Right cardiac atrium (tissue), 5 donors: ENCODE measurements at regions not wholly inside any gene's neighbourhood (a gene's known extent, or its start where the extent isn't known, plus 50 kb on each side); places are given as distances from the start of the nearest gene placed in this dataset.

Source experiments
- ATAC-seq, 2 donors: fragments of 200-7000 bp; cut with Tn5 transposase; one replicate each; pipeline versions ENCODE4 v1.8.0 to v1.9.1; 2020; ENCODE audit warnings: moderate library complexity in 2 of 2, mild to moderate bottlenecking in 1 of 2
- DNase-seq, 3 donors: peaks; one replicate each; pipeline ENCODE4 v3.0.0-alpha.2; 2020
- H3K27ac ChIP-seq: one replicate; pipeline ENCODE4 v1.5.1; 2013; ENCODE audit warnings: mild to moderate bottlenecking, low read length, control low read depth, moderate library complexity
- H3K27me3 ChIP-seq: one replicate; pipeline ENCODE4 v1.6.1; 2013; ENCODE audit not compliant: control insufficient read depth, insufficient read depth
- H3K4me1 ChIP-seq: one replicate; pipeline ENCODE4 v1.6.1; 2013; ENCODE audit warnings: low read length; ENCODE audit not compliant: control insufficient read depth, insufficient read depth
- H3K4me3 ChIP-seq: one replicate; pipeline ENCODE4 v1.5.1; 2013; ENCODE audit warnings: low read length, control low read depth
- H3K9me3 ChIP-seq: one replicate; pipeline ENCODE4 v1.6.1; 2013; ENCODE audit warnings: low read length; ENCODE audit not compliant: control insufficient read depth
- WGBS: extraction: QIAGEN DNeasy Blood & Tissue Kit; methylation state at CpG from one replicate; pipeline ENCODE4 v1.1.7; 2013; 5-methylcytosine and 5-hydroxymethylcytosine counted together
- intact Hi-C, 4 donors: fragments of 100-400 bp; cut with DNase I; formaldehyde crosslinking; loops; one replicate each; pipeline versions ENCODE4 v1.11.0 to v1.14.0; 2022 to 2023
- donor health status: healthy with polysubstance abuse.
- donor health status: DM: no; HTN: yes; CAD: no.
- donor health status: DM: no; HTN: no; CAD: no.
- donor health status: DM: no; HTN: yes; CAD: no; lungs with severe emphysema.
- donor health status: DM: yes; HTN: yes; CAD: no.

DNA sequence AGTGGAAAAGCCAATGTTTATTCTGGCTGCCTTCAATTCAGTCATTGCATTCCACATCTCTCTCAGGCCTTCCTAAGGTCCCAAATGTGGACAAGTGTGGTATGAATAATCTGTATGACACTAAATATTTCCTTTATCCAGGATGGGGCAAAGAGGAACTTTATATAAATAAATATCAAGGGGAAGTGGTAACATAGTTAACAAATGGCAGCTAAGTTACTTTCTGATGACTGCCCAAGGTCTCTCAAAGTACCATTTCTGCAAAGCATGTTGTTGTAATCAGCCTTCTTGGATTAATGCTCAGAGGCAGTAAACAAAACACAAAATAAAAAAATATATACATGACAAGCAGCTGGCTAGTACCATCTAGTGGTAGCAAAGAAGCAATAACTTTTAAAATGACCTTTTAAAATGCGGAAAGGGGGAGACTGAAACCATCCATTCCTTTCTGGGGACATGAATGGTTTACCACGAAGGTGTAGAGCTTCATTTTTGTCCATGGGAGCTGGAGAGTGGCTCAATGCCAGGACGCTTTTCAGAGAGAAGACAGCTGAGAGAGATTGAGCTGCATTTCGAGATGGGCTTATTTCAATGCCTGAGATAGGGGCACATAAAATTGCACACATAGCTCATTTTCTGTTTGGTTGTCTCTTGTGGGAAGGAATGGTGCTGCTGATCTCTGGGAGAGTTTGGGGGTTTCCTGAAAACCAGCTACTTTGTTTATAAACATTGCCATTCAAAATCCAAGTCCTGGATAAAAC, 259.2 kb downstream of the RFC3 start:
- ATAC-seq (peak in 1 of 2 donors; percentile 50), DNase-seq (no peak)
- Histone ChIP-seq H3K27me3 (no peaks in the 10 kb centered on the region), H3K27ac (no peak overlapping the region), H3K4me3 (no peak overlapping the region), H3K9me3 (no peaks in the 10 kb centered on the region), H3K4me1 (peaks cover 3% of the 10 kb centered on the region)
- intact Hi-C loops: loop anchor here in 2 of 4 donors (10.0 kb wide), 3 partner anchors 142 to 1078 kb away; no protein-coding TSS in a partner anchor
- 14% methylated on average over 4 of the region's 4 CpGs for WGBS

DNA sequence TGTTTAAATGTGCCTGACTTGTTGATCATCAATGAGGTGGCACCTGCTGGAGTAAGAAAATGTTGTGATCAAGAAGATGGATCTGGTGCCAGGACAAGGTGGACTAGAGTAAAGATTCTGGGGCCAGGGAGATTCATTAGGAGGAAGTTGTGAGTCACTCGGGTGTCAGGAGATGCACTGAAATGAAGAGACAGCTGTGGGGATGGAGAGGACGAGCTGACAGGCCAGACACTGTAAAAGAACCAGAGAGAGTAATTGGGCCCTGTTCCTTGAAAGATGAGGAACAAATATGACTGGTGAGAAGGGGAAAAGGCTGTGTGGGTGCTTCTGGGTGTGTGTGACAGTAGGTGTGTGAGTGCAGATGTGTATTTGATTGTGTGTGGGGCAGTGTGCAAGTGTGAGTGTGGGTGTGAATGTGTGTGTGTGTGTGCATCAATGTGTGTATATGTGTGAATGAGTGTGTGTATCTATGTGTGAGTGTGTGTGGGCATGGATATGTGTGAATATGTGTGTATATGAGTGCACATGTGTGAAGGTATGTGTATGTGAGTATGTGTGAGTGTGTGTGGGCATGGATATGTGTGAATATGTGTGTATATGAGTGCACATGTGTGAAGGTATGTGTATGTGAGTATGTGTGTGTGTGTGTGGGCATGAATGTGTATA, 260.5 kb downstream of the RFC3 start:
- H3K4me1 ChIP-seq: peaks cover 3% of the 10 kb centered on the region
- WGBS: 56% methylated on average over 2 of the region's 2 CpGs
- H3K4me3 ChIP-seq: no peak overlapping the region
- DNase-seq: no peak
- no peaks in the 10 kb centered on the region for H3K9me3 ChIP-seq
- ATAC-seq: no peak
- intact Hi-C loops: loop anchor here in 2 of 4 donors (10.0 kb wide), 3 partner anchors 144 to 1076 kb away; no protein-coding TSS in a partner anchor
- no peaks in the 10 kb centered on the region for H3K27me3 ChIP-seq
- no peak overlapping the region for H3K27ac ChIP-seq

DNA sequence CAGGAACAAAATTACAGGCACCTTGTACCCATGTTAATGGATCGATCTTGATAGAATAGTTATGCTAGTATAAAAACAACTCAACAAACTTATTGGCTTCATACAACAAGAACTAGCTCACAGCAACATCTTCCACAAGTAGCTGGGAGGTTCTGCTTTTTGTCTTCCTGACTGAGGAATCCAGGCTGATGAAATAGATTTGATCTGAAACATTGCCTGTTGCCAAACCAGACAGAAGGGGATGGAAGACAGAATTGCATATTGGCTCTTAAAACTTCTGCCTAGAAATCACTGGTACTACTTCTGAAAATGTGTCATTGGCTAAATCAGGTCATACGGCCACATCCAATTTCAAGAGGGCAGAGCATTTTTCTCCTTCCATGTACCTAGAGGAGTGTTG, 267.3 kb downstream of the RFC3 start:
- no peak overlapping the region for H3K4me3 ChIP-seq
- 91% methylated on average over 2 of the region's 2 CpGs for WGBS
- intact Hi-C loops: no loop called here
- no peaks in the 10 kb centered on the region for H3K4me1 ChIP-seq
- H3K27me3 ChIP-seq: no peaks in the 10 kb centered on the region
- ATAC-seq: no peak
- no peaks in the 10 kb centered on the region for H3K9me3 ChIP-seq
- DNase-seq: no peak
- no peak overlapping the region for H3K27ac ChIP-seq

DNA sequence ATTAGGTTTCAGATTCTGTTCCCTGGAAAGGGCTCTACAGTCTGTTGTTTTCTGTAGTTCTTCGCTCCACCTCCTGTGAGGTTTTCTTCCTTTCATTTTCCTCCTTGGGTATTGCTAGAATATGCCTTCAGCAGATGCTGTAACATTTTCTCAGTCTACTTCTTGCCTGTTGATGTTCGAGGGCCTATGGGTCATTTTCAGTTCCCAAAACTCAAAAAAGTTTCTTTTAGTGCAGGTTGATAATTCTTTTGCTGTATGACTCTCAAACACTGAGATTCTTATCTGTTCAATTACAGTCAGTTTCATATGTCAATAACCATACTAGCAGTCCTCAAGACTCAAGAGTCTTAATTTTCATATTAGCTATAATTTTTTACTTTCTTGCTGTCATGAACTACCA, 268.3 kb downstream of the RFC3 start:
- ATAC-seq (no peak), DNase-seq (no peak)
- H3K27me3 ChIP-seq: no peaks in the 10 kb centered on the region
- intact Hi-C loops: no loop called here
- H3K4me3 ChIP-seq: no peak overlapping the region
- 94% methylated on average over 2 of the region's 2 CpGs for WGBS
- no peak overlapping the region for H3K27ac ChIP-seq
- H3K9me3 ChIP-seq: no peaks in the 10 kb centered on the region
- H3K4me1 ChIP-seq: no peaks in the 10 kb centered on the region

DNA sequence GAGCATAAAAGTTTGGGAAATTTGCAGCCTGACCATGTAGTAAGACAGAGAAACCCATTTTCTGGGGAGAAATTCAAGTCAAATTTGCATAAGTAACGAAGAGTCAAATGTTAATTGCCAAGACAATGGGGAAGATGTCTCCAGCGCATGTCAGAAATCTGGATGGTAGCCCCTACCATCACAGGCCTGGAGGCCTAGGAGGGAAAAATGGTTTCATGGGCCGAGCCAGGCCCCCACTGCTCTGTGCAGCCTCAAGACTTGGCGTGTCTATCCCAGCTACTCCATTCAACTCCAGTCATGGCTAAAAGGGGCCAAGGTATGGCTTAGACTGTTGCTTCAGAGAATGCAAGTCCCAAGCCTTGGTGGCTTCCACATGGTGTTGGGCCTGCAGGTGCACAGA, 269.8 kb downstream of the RFC3 start:
- no peak overlapping the region for H3K27ac ChIP-seq
- WGBS: 93% methylated on average over 4 of the region's 4 CpGs
- DNase-seq: no peak
- H3K9me3 ChIP-seq: no peaks in the 10 kb centered on the region
- no peak for ATAC-seq
- H3K27me3 ChIP-seq: no peaks in the 10 kb centered on the region
- intact Hi-C loops: no loop called here
- no peaks in the 10 kb centered on the region for H3K4me1 ChIP-seq
- H3K4me3 ChIP-seq: no peak overlapping the region

DNA sequence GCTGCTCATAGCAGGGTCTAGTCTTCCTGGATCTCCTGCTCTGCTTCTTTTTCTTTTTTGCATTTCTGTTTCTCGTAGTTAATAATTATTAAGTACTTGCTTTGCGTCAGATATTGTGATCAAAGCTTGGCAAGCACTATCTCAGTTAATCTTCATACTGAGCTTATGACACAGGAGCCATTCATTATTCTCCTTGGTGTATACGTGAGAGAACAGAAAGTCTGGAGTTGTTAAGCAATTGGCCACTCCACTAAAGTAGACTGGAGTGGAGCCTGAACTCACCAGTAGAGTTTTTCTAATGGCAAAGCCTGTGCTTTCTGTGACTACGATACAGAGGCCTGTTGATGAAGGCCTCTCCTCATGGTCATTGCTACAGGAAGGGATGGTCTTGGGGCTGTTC, 285.9 kb downstream of the RFC3 start:
- Histone ChIP-seq H3K27me3 (no peaks in the 10 kb centered on the region), H3K4me3 (no peak overlapping the region), H3K4me1 (no peaks in the 10 kb centered on the region), H3K27ac (no peak overlapping the region), H3K9me3 (no peaks in the 10 kb centered on the region)
- 77% methylated on average over 4 of the region's 4 CpGs for WGBS
- DNase-seq: no peak
- no peak for ATAC-seq
- intact Hi-C loops: no loop called here

DNA sequence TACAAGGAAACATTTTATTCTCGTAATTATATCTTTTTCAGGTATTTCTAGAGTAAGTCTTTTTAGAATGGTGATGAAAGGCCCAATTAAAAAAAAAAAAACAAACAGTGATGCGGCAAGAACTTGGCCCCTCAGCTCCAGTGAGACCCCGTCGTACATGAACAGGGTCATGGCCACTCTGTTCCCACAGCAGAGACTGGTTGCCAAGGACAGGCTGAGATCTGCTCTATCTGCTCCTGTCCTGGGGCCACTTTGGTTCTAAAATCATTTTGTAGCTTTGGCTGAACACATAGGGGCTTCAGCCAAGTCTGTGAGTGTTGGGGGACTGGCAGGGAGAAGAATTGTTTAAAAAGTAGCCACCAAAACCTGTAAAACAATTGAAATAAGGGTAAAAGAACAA, 286.9 kb downstream of the RFC3 start:
- no peaks in the 10 kb centered on the region for H3K27me3 ChIP-seq
- H3K4me1 ChIP-seq: no peaks in the 10 kb centered on the region
- intact Hi-C loops: no loop called here
- DNase-seq (no peak), ATAC-seq (no peak)
- WGBS: 81% methylated on average over 4 of the region's 4 CpGs
- H3K9me3 ChIP-seq: no peaks in the 10 kb centered on the region
- no peak overlapping the region for H3K4me3 ChIP-seq
- H3K27ac ChIP-seq: no peak overlapping the region

DNA sequence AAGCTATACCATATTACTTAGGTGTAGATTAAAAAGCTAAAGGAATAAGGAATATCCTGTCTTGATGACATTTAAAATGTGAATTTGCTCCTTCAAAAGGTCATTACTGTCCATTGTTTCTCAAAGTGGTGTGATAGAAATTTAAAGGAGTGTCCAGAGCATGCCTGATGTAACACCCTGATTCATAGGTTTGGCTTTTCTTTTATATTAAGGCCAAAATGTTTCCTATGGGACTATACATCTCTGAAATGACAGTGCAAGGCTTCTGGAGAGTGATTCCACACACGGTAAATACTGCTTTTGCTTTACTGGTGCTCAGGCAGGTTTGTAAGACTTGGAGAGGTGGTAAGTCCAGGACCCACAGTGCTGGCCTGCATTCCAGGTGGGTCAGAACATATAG, 289.9 kb downstream of the RFC3 start:
- Histone ChIP-seq H3K27me3 (no peaks in the 10 kb centered on the region), H3K27ac (no peak overlapping the region), H3K4me3 (no peak overlapping the region), H3K4me1 (no peaks in the 10 kb centered on the region), H3K9me3 (no peaks in the 10 kb centered on the region)
- ATAC-seq (no peak), DNase-seq (no peak)
- intact Hi-C loops: no loop called here
- 72% methylated on average over 1 of the region's 1 CpG for WGBS

DNA sequence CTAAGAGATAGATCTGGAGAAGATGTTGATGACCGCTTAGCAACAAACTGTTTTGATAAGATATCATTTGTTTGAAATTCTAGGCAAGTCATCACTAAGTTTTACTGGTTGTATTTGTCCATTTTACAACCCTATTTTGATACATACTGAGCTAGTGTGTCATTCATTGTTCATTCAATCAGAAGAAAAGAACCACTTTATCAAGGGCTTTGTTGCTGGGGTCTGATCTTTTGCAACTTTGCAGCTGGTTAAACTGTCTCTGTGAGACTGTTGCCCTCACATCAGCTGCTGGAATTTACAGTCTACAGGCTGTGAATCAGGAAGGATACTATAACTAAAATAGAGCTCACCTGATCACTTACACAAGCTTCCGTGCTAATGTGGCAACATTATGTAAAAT, 290.5 kb downstream of the RFC3 start:
- no peak overlapping the region for H3K4me3 ChIP-seq
- intact Hi-C loops: no loop called here
- no peaks in the 10 kb centered on the region for H3K27me3 ChIP-seq
- no peaks in the 10 kb centered on the region for H3K4me1 ChIP-seq
- H3K9me3 ChIP-seq: no peaks in the 10 kb centered on the region
- WGBS: 86% methylated on average over 2 of the region's 2 CpGs
- H3K27ac ChIP-seq: no peak overlapping the region
- ATAC-seq: no peak
- no peak for DNase-seq

DNA sequence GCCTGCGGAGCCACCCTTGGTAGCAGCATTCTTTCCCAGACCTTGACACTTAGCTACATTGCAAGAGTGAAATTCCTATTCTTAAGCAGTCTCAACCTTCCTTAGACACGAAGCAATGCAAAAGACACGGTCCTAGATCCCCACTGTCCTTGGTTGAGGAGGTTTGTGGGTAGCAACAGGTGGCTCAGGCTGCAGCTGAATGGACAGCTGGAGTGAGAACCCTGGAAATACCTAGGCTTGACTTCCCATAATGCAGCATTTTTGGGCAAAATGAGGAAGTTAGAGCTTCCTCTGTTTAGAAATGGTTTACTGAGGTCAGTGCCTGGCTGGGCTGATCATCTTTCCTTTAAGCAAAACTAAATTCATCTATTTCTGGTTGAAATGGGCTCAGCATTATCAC, 296.6 kb downstream of the RFC3 start:
- no peaks in the 10 kb centered on the region for H3K27me3 ChIP-seq
- no peak overlapping the region for H3K4me3 ChIP-seq
- intact Hi-C loops: no loop called here
- WGBS: 77% methylated on average over 3 of the region's 3 CpGs
- DNase-seq: no peak
- ATAC-seq: no peak
- H3K27ac ChIP-seq: no peak overlapping the region
- H3K9me3 ChIP-seq: no peaks in the 10 kb centered on the region
- H3K4me1 ChIP-seq: no peaks in the 10 kb centered on the region

DNA sequence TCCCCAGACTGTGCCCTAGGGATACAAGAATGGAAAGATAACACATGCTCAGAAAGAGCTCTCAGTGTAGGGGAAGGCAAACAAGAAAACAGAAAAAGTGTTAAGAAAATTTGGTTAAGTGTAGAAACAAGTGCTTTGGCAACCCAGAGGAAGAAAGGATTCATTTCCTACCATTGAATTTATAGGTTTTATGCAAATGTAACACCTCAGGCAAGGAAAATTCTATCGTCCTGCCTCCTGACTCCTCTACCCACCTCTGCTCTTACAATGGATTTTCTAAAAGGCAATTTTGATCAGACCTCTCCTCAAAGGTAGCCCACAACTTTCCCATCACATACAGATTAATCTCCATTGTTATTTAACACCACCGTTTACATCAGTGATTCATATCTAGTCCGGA, 298.7 kb downstream of the RFC3 start:
- Histone ChIP-seq H3K4me3 (no peak overlapping the region), H3K9me3 (no peaks in the 10 kb centered on the region), H3K27me3 (no peaks in the 10 kb centered on the region), H3K27ac (no peak overlapping the region), H3K4me1 (no peaks in the 10 kb centered on the region)
- DNase-seq: no peak
- 78% methylated on average over 3 of the region's 3 CpGs for whole genome bisulfite sequencing
- ATAC-seq: no peak
- intact Hi-C loops: no loop called here
